ENCODE measurements at regions not wholly inside any gene's neighbourhood (a gene's known extent, or its start where the extent isn't known, plus 50 kb on each side); places are given as distances from the start of the nearest gene placed in this dataset.
A peak's percentile ranks its signal among the peaks of the same experiment; 100 is the strongest.

GRCh38 chr7:112908086-112908485 lies 117.9 kb upstream of the TMEM168 start:
- Histone ChIP-seq H3K4me1 (ENCODE audit: insufficient read depth, low read length, poor library complexity, severe bottlenecking) (peaks cover 9% of the 10 kb centered on the region), H3K27ac (ENCODE audit: low read depth, low read length, poor library complexity, severe bottlenecking) (no peak overlapping the region), H3K9me3 (ENCODE audit: low read depth, low read length, poor library complexity, severe bottlenecking) (no peaks in the 10 kb centered on the region), H3K4me3 (ENCODE audit: low read depth, low read length, poor library complexity, severe bottlenecking) (no peak overlapping the region), H3K27me3 (replicated peaks; ENCODE audit: insufficient read depth, low read depth, low read length, poor library complexity) (no peaks in the 10 kb centered on the region), H3K36me3 (ENCODE audit: insufficient read depth, low read length, poor library complexity, severe bottlenecking) (no peaks in the 10 kb centered on the region)
- ChIA-PET CTCF (no interaction called here), POLR2A (ENCODE audit: low non-redundant PET) (interaction anchor here (0.6 kb wide), 1 partner anchor 845 kb away, joined by 5 read pairs; no protein-coding TSS in a partner anchor)
- intact Hi-C loops (cut with micrococcal nuclease; ENCODE audit: unreplicated experiment): no loop called here
- TF ChIP-seq EZH2 (IDR thresholded peaks at IDR 0.05; ENCODE audit: borderline replicate concordance, low read depth, low read length, poor library complexity, severe bottlenecking) (no peak), CTCF (conservative IDR thresholded peaks at IDR 0.05; ENCODE audit: low read depth, low read length) (no peak)
- BruUV-seq (replicated peaks): no TSS peak
- peak; percentile 50 for DNase-seq (ENCODE audit: low spot score)

- no TSS peak for BruUV-seq (replicated peaks)
- CTCF ChIA-PET: no interaction called here
- Histone ChIP-seq H3K4me1 (ENCODE audit: insufficient read depth, low read length, poor library complexity, severe bottlenecking) (peaks cover 9% of the 10 kb centered on the region), H3K4me3 (ENCODE audit: low read depth, low read length, poor library complexity, severe bottlenecking) (no peak overlapping the region), H3K9me3 (ENCODE audit: low read depth, low read length, poor library complexity, severe bottlenecking) (no peaks in the 10 kb centered on the region), H3K36me3 (ENCODE audit: insufficient read depth, low read length, poor library complexity, severe bottlenecking) (no peaks in the 10 kb centered on the region), H3K27me3 (replicated peaks; ENCODE audit: insufficient read depth, low read depth, low read length, poor library complexity) (no peaks in the 10 kb centered on the region), H3K27ac (ENCODE audit: low read depth, low read length, poor library complexity, severe bottlenecking) (no peak overlapping the region)
- intact Hi-C loops (cut with micrococcal nuclease; ENCODE audit: unreplicated experiment): no loop called here
- POLR2A ChIA-PET (ENCODE audit: low non-redundant PET): interaction anchor here (0.6 kb wide), 1 partner anchor 845 kb away, joined by 5 read pairs; no protein-coding TSS in a partner anchor
- no peak for DNase-seq (ENCODE audit: low spot score)
- TF ChIP-seq EZH2 (IDR thresholded peaks at IDR 0.05; ENCODE audit: borderline replicate concordance, low read depth, low read length, poor library complexity, severe bottlenecking) (no peak), CTCF (conservative IDR thresholded peaks at IDR 0.05; ENCODE audit: low read depth, low read length) (no peak)
Observed at GRCh38 chr7:112907658-112908057, 117.5 kb upstream of the TMEM168 start.

GRCh38 chr7:112905950-112906349 lies 115.8 kb upstream of the TMEM168 start:
- BruUV-seq (replicated peaks): no TSS peak
- Histone ChIP-seq H3K4me1 (ENCODE audit: insufficient read depth, low read length, poor library complexity, severe bottlenecking) (peaks cover 9% of the 10 kb centered on the region), H3K36me3 (ENCODE audit: insufficient read depth, low read length, poor library complexity, severe bottlenecking) (no peaks in the 10 kb centered on the region), H3K9me3 (ENCODE audit: low read depth, low read length, poor library complexity, severe bottlenecking) (no peaks in the 10 kb centered on the region), H3K27ac (ENCODE audit: low read depth, low read length, poor library complexity, severe bottlenecking) (no peak overlapping the region), H3K4me3 (ENCODE audit: low read depth, low read length, poor library complexity, severe bottlenecking) (no peak overlapping the region), H3K27me3 (replicated peaks; ENCODE audit: insufficient read depth, low read depth, low read length, poor library complexity) (no peaks in the 10 kb centered on the region)
- TF ChIP-seq EZH2 (IDR thresholded peaks at IDR 0.05; ENCODE audit: borderline replicate concordance, low read depth, low read length, poor library complexity, severe bottlenecking) (no peak), CTCF (conservative IDR thresholded peaks at IDR 0.05; ENCODE audit: low read depth, low read length) (no peak)
- CTCF ChIA-PET: no interaction called here
- DNase-seq (ENCODE audit: low spot score): no peak
- intact Hi-C loops (cut with micrococcal nuclease; ENCODE audit: unreplicated experiment): no loop called here
- POLR2A ChIA-PET (ENCODE audit: low non-redundant PET): no interaction called here

All from A673 (cell line).